GM11168 (cell line): ENCODE measurements at regions not wholly inside any gene's neighbourhood (a gene's known extent, or its start where the extent isn't known, plus 50 kb on each side); places are given as distances from the start of the nearest gene placed in this dataset.

Experiments used
- in situ Hi-C: fragments of 300-500 bp; cut with MboI; formaldehyde crosslinking; loops from one replicate; pipeline ENCODE4 v1.12.0; 2022; ENCODE audit warnings: low sequenced_read_pairs; ENCODE audit not compliant: unreplicated experiment

DNA sequence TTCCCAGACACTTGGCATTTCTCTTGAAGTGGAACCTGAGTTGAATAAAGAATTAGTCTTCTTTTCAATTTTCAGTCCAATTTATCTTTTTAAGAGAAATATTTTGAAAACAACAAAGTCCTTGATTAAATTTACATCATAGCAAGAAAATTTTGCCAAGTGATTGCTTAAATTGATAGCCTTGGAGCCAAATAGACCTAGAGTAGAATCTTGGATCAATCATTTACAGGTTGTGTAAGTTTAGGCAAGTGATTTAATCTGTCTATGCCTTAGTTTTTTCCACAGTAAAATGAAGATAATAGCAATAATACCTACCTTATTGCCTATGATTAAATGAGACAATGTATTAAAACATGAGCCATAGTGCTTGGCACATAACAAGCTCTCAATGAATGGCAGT lies 113.9 kb downstream of the LHX9 start:
- in situ Hi-C loops = no loop called here

DNA sequence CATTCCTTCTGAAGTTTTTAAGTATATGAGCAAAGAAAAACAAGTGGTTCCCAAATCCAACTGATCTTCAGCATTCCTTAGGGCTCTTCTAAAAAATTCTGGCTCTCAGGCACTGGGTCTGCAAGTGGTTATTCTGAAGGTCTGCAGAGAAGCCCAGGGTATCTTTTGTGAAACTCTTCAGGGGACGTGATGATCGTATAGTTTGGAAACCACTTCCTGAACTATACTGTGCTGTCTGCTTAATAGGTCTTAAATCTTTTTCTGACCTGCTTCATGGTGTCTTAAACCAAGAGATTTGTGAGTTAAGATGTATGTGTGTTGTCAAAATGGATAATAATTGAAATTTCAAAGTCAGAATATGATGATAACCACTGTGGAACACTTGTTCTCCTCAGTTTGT lies 115.5 kb downstream of the LHX9 start:
- in situ Hi-C loops = no loop called here

DNA sequence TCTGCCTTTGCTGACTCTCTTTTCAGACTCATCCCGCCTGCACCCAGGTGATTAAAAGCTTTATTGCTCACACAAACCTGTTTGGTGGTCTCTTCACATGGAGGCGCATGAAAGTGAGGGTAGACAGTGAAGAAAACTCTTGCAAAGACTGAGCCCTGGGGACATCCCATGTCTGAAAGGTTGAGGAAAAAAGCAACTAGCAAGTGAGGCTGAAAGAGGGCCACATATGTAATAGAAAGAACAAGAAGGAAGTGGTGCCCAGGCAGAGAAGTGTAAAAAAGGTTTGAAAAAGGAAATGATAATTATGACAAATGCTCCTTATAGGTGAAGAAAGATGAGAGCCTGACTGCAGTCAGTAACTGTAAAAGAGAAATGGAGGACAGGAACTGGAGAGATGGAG lies 115.9 kb upstream of the NEK7 start:
- in situ Hi-C loops = no loop called here

DNA sequence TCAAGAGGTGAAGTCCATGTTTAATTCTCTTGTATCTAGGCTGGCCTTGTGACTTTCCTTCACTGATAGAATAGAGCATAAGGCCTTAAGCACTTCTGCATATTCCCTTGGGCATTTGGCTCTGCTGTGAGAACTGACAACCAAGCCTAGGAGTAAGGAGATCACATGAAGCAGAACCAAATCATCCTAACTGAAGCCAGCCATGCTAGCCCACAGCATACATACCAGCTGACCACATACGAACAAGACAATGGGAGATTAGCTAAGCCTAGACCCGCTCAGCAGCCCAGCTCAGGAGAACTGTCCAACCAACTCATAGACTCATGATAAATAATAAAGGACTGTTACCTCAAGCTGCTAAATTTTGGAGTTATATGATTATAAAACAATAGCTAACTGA lies 114.6 kb upstream of the NEK7 start:
- in situ Hi-C loops = no loop called here

DNA sequence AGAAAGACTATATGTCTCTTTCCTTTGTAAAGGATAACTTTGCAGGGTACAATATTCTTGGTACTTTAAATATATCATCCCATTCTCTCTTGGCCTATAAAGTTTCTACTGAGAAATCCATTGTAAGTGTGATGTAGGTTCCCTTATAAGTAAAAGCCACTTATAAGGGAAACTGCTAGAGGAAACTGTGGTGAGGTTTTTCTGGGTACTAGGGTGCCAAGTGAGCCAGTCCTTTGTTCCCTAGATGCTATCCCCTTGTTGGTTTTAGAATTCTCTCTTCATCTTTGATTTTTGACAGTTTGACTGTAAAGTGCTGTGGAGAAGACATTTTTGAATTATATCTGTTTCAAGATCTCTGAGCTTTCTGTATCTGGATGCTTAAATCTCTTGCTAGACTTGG lies 108.9 kb upstream of the NEK7 start:
- in situ Hi-C loops = no loop called here

DNA sequence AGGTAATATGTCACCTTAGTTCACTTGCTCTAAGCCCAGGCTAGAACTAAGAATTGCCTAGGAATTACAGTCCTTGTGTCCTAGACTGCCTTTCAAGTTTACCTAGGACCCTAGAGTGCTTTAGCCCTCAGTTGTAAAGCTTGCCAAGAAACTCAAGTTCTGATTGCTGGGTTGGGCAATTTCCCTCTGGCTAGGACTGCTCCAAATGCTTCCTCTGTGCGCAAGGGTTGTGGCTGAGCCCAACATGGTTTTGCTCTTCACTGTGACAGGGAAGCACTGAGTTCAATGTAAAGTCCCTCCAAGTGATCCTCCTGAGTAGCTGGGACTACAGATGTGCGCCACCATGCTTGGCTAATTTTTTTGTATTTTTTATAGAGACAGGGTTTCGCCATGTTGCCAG lies 102.3 kb upstream of the NEK7 start:
- in situ Hi-C loops = no loop called here

DNA sequence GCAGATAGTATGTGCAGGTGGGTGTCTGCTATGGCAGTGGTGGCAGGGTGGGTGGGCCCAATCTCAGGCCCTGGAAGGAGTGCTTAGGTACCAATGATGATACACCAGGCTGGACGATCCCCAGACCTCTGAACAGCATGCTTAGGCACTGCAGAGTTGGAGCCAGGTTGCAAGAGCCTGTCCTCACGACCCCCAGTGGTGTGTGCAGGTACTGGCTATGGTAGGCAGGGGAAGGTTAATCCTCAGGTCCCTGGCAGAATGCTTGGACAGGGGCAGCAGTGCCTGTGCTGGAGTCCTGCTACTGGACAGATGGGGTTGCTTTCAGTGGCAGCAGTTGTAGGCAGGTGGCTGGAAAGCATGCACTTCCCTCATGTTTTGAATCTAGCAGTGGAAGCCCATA lies 100.5 kb upstream of the NEK7 start:
- in situ Hi-C loops = no loop called here

DNA sequence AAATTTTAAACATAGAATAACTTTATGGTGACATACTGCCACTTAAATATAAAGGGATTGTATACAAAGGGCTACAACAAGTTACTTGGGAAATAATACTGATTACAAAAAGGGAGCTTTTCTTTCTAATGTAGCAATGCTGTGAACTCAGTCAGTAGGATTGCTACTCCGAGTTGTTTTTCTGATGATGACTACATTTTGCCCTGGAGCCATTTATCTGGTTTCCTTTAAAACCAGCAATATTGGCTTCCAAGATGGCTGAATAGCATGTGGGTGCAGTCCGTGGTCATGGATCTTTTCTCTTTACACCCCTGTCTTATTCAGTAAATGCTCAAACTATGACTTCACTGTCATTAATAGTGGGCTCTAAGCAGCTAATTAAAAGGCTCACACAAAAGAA lies 92.6 kb upstream of the NEK7 start:
- in situ Hi-C loops = no loop called here

DNA sequence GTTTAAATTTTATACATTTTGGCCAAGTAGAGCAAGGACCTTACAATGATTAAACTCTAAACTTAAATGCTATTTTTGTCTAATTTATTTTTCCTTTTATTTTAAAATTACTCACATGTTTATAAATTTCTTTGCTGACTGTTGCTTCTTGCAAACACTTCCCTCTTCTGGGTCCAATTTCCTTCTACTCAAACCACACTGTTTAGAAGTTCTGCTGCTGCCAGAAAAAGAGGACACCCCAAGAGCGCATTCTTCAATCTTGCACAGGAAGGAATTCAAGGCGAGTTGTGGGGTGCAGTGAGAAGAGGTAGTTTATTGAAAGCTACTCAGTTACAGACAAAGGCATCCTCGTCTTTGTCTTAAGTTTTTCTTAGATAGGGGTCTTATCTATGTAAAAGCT lies 88.5 kb upstream of the NEK7 start:
- in situ Hi-C loops = no loop called here

DNA sequence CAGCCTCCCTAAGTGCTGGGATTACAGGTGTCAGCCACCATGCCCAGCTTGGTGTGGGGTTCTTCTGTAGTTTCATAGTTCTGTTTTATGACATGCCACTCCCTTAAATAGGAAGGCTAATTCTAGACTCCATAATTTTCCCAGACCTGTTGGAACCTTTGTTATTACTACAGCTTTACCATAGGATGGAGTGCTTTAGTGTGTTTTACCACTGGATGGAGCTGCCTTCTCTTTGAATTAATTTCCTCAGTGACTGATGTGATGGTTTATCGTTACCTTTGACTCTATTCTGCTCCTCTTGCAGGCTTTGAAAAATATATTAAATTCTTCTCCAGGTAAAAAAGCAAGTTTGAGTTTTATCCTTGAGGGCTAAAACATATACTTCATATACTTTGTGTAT lies 84.6 kb upstream of the NEK7 start:
- in situ Hi-C loops = no loop called here

DNA sequence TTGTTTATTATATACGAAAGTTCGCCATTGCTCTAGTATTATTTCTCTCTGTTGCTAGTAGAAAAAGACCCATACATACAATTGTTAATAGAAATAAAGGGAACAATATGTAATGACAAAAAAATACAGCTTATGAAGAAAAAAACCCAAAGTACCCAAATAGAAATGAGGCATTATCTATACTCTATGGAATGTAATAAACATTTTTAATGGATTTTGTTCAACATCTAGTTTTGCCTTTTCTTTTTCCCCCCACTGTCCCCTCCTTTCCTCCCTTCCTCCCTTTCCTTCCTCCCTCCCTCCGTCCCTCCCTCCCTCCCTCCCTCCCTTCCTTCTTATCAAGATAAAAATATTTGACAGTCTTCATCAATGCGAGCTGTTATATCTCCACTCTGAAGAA lies 81.5 kb upstream of the NEK7 start:
- in situ Hi-C loops = loop anchor here (25.0 kb wide), 1 partner anchor 387 kb away; no protein-coding TSS in a partner anchor

DNA sequence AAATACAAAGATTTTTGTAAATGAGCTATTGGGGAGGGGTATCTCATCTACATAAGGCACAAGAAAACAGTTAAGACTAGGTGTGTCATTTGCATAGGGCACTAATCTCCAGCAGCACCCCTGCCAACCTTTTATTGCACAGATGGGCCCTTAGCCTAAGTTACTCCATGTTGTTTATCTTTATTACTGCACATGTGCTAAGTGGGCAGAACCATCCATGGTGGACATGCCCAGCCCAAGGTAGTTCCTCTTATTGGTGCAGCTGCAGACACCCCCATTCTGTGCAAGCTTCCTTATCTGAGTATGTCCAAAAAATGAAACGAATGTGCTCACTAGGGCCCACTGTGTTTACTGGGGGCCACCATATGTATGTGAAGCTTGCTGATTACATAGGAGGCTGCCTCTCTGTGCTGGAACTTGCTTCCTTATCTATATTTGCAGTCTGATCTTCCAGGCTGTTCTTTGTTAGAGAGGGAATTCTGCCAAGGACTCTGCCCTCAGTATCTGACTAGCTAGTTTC lies 77.3 kb upstream of the NEK7 start:
- in situ Hi-C loops = loop anchor here (25.0 kb wide), 1 partner anchor 383 kb away; no protein-coding TSS in a partner anchor

DNA sequence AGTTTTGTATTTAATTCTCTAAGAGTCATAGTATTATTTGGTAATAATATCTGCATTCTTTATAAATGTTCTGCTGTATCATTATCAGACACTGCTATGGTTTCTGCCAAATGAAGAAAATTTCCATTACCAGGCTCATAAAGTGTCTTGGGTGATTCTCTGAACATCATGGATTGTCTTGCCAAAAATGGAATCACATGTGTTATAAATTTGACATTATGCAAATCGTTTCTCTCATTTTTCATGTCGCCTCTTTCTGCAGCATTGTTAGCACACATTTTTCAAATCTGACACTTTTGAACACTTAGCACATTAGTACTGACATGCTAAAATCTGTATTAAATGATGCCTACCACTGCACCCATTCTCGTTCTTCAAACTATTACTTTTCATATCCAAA lies 74.2 kb upstream of the NEK7 start:
- in situ Hi-C loops = loop anchor here (25.0 kb wide), 1 partner anchor 380 kb away; no protein-coding TSS in a partner anchor

DNA sequence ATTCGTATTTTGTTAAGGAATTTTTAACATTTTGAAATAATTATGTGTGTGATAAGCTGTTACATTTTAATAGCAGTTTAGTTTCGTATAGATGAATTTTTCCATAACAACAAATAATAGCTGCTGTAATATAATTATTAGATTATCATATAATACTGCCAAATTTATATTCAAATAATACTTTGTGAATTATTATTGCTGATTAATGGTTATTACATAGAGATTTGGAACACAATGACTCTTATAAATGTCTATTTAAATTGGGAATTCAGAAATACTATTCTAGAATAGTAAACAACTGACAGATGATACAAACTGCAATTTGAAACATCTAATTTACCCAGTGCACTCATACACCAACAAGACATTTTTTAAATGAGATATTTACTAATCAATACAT lies 73.2 kb upstream of the NEK7 start:
- in situ Hi-C loops = loop anchor here (25.0 kb wide), 1 partner anchor 379 kb away; no protein-coding TSS in a partner anchor

DNA sequence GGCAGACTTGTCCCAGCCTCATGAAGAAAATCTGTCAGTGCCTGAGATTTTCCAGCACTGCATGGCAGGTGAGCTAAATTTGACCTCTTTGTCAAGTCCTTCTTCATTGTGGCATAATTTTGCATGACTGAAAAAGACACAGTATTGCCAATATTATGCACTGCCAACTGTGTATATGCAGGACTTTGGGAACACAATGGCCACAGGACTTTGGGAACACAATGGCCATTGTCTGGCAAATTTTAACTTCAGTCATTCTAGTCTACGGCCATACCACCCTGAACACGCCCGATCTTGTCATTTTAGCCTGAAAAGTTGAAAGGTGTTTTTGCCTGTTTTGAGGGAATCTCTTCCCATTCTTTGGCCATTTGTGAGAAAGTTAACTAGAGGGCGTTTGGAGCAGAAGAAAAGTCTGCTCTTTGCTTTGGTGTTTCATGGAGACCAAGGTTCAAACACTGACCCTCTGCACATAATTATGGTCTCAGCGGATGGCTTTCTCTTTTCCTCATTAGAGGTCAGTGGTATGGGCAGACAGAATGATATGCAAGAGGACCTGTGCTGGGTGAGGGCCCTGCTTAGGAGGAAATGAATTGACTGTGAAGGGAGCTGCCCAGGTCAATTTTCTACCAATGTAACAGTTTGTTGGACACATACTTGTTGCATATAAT lies 72.4 kb upstream of the NEK7 start:
- in situ Hi-C loops = loop anchor here (25.0 kb wide), 1 partner anchor 378 kb away; no protein-coding TSS in a partner anchor

DNA sequence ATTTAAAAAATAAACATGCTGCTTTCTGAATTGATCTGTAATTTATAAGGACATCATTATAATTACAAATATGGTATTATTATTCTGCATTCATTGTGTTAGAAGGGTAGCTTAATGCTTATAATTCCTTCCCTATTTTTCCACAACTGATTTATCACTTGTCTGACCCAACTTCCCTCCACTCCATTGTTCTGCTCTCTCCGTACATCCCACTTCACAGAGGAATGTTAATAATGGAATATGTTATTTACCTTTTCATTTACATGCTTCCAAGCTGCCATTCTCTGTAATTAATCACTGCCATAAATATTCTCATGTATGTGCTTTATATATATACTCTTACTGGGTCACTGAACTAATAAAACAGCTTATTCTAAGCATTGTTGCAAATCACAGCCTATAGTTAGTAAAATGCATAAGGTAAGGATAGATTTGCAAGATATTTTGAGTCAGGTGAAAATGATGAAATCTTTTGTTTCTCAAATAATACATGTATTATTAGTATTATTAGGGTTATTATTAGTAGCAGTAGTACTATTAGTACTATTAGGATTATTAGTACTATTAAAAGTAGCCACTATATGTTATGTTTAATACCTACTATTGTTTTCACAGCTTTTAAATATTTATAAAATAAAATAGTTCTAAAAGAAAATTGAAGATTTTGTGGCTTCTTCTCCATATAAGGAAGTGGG lies 70.6 kb upstream of the NEK7 start:
- in situ Hi-C loops = loop anchor here (25.0 kb wide), 1 partner anchor 376 kb away; no protein-coding TSS in a partner anchor

DNA sequence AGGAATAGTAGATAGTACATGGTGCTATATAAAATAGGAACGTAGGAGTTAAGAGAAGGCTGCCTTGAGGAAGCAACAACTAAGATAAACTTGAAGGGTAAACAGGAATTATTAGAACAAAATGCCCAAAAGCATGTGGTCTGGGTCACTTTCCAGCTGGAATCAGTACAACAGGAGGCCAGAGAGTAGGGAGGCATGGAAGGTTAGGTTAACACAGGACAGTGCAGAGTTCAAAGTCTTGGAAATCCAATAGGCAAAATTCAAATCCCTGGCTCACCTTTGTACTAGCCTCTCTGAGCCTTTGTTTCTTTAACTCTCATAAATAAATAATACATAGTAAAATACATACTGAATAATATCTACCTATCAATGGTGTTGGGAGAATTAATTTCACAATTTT lies 69.0 kb upstream of the NEK7 start:
- in situ Hi-C loops = loop anchor here (25.0 kb wide), 1 partner anchor 374 kb away; no protein-coding TSS in a partner anchor

DNA sequence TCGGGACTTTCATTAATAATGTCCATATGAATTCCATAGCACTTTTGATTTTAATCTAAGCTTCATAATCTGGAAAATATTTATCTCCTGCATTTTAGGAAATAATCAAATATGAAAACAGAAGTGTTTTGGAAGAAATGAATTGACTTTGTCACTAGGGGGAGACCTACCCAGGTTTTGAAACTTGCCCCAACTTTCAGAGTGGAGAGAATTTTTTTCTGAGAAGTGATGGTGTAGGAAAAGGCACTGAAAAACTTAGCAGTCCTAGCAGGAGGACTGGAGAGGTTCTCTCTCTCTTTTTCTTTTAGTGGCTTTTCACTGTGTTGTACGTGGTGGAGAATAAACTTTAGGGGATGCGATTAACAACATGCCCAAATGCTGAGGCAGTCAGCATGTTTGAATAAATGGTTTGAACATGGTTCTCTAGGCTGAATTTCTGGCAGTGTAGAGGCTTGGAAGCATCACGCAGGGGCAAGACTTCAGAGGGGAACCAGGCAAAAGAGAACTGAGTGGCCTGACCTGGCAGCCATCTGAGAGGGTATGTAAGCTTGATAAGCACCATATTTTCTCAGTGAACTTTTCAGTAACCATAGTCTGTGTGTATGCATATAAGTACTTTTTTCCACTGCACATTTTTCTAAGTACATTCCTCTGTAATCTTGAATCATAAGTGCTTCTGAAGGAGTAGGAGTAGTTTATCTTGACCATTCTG lies 68.3 kb upstream of the NEK7 start:
- in situ Hi-C loops = loop anchor here (25.0 kb wide), 1 partner anchor 374 kb away; no protein-coding TSS in a partner anchor

DNA sequence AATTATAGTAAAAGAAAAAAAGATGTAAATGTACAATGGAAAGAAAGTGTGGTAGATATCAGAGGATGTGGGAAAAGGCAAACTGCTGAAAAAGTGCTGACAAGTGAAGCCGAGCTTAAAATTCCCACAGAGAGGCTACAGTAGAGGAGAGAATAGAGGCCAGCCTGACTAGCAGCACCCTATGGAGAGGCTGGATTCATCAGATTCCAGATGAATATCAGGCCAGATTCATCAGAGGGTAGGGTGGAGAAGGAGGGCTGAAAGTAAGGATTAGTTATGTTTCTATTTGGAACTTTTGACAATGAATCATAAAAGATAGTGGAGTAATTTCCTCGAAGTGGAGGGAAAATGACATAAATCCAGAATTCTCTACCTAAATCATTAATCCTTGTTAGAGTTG lies 60.4 kb upstream of the NEK7 start:
- in situ Hi-C loops = loop anchor here (25.0 kb wide), 1 partner anchor 366 kb away; no protein-coding TSS in a partner anchor

DNA sequence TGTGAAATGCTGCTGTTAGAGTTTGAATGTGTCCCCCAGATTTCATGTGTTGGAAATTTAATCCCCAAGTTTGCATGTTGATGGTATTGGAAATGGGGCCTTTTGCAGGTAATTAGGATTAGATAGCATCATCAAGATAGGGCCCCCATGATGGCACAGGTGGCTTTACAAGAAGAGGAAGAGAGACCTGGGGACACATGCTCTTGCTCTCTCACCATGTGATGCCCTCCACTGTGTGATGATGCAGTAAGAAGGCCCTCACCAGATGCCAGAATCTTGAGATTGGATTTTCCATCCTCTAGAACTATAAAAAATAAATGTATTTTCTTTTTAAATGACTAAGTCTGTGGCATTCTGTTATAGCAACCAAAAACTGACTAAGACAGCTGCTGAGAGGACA lies 57.0 kb upstream of the NEK7 start:
- in situ Hi-C loops = loop anchor here (25.0 kb wide), 1 partner anchor 363 kb away; no protein-coding TSS in a partner anchor
